RWPE2 (cell line): ENCODE measurements at regions not wholly inside any gene's neighbourhood (a gene's known extent, or its start where the extent isn't known, plus 50 kb on each side); places are given as distances from the start of the nearest gene placed in this dataset.
A peak's percentile ranks its signal among the peaks of the same experiment; 100 is the strongest.

Experiments used
- ATAC-seq: fragments of 200-7000 bp; cut with Tn5 transposase; 3 replicates; pipeline ENCODE4 v1.9.1; 2021; ENCODE audit warnings: low read depth
- DNase-seq: peaks from one replicate; pipeline ENCODE4 v3.0.0-alpha.2; 2020; ENCODE audit warnings: low spot score
- H3K27ac ChIP-seq: fragments of 450-650 bp; 2 replicates; pipeline ENCODE4 v1.5.1; 2017; ENCODE audit warnings: mild to moderate bottlenecking; ENCODE audit not compliant: poor library complexity, severe bottlenecking
- H3K27me3 ChIP-seq: fragments of 250-450 bp; sonication (Bioruptor Pico); 2 replicates; pipeline ENCODE4 v1.5.1; 2021; ENCODE audit warnings: mild to moderate bottlenecking, moderate library complexity; ENCODE audit not compliant: insufficient read depth, poor library complexity, severe bottlenecking
- H3K36me3 ChIP-seq: fragments of 250-450 bp; sonication (Bioruptor Pico); 2 replicates; pipeline ENCODE4 v1.5.1; 2020; ENCODE audit warnings: low read depth, mild to moderate bottlenecking, moderate library complexity
- H3K4me1 ChIP-seq: fragments of 250-450 bp; sonication (Bioruptor Pico); 2 replicates; pipeline ENCODE4 v1.5.1; 2021; ENCODE audit warnings: mild to moderate bottlenecking, moderate library complexity; ENCODE audit not compliant: insufficient read depth, poor library complexity, severe bottlenecking
- H3K4me3 ChIP-seq: fragments of 250-450 bp; sonication (Bioruptor Pico); 2 replicates; pipeline ENCODE4 v1.5.1; 2021; ENCODE audit warnings: mild to moderate bottlenecking, moderate library complexity; ENCODE audit not compliant: severe bottlenecking
- H3K9me3 ChIP-seq: fragments of 250-450 bp; sonication (Bioruptor Pico); 2 replicates; pipeline ENCODE4 v1.5.1; 2021; ENCODE audit warnings: mild to moderate bottlenecking, moderate library complexity; ENCODE audit not compliant: severe bottlenecking
- TF ChIP-seq, protein P1 (sequence below): fragments of 450-650 bp; IDR thresholded peaks from one replicate; pipeline ENCODE4 v1.5.1; 2017; ENCODE audit warnings: mild to moderate bottlenecking, moderate library complexity; ENCODE audit not compliant: poor library complexity, severe bottlenecking

DNA sequence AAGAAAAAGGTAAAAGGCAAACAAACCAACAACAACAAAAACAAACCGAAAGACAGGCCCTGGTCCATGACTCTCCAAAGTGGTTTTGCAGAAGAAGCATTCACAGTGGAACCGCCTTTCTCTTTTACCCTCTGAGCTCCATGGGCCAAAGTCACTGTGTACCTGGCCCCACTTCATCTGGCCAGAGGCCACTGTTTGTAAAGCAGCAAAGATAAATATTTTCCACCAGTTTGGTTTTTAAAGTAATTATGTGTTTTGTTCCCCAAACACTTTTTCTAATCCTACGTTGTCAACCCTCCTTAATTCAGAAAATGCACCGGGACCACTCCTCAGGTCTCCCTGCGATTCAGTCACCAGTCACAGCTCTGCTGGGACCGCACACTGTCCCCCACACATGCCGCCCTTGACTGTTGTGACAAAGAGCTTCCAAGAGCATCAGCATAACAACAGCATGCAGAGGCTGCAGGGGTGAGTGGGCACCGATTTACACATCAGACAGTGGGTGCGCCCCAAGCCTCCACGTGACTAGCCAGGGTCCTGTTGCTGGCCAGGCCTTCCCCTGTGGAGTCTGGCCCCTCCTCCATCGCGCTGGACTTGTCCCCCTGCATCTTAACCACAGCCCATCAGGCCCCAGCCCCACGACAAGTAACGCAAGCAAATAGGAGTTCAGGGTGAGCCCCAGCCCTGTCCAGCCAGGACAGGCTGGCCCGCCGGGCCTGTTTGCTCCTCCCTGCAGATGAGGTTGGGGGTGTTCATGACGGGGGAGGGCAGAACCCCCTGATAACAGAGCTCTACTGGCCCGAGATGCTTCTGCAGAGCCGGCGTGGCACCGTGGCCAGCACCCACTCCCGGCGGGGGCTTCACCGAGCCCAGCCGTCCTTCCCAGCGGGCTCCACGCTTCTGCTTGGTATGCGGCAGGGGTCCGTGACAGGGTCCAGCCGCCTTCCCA lies 65.2 kb upstream of the DIO3 start:
- TF ChIP-seq, protein P1, sequence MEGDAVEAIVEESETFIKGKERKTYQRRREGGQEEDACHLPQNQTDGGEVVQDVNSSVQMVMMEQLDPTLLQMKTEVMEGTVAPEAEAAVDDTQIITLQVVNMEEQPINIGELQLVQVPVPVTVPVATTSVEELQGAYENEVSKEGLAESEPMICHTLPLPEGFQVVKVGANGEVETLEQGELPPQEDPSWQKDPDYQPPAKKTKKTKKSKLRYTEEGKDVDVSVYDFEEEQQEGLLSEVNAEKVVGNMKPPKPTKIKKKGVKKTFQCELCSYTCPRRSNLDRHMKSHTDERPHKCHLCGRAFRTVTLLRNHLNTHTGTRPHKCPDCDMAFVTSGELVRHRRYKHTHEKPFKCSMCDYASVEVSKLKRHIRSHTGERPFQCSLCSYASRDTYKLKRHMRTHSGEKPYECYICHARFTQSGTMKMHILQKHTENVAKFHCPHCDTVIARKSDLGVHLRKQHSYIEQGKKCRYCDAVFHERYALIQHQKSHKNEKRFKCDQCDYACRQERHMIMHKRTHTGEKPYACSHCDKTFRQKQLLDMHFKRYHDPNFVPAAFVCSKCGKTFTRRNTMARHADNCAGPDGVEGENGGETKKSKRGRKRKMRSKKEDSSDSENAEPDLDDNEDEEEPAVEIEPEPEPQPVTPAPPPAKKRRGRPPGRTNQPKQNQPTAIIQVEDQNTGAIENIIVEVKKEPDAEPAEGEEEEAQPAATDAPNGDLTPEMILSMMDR: no peak
- Histone ChIP-seq H3K27me3 (no peaks in the 10 kb centered on the region), H3K36me3 (no peaks in the 10 kb centered on the region), H3K4me3 (no peak overlapping the region), H3K27ac (no peak overlapping the region), H3K4me1 (no peaks in the 10 kb centered on the region), H3K9me3 (peaks cover 2% of the 10 kb centered on the region)
- DNase-seq: peak; percentile 62
- ATAC-seq: no peak

DNA sequence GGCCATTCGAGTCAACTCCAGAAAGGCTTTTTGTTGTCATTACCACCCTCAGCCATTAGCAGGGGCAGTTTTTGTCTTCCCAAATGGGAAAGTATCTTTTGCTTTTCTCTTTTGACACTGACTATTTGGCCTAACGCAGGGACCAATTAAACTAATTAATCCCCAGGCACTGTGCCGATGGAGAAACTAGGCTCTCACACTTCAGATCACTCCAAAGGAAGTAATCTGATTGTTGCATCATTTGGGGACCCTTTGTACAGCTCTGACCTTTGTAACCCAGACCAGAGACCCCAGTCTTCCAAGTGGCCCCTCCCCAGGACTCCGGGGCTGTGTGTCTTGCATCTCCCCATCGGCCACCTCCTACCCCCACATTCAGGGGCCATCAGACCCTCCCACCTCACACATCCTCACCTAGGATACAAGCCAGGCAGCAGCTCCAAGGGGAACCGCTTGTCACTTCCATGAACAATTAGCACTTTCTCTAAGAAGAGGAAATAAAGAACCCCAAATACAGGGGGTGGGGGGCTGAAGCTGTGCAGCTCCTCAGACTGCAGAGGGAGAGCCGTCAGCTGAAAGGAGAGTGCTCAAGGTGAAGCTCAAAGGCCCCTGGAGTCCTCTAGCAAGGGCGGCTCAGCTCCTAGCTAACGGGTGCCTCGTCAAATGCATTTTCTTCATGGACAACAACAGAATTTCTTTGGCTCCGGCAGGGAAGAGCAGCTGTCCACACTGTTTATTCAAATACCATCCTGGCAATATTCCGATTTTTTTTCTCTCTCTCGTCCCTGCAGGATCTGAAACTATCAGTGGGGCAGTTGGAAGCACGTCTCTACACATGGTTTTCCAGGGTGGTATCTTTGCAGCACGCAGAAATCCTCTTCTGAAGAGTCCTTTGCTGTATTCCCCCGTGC lies 64.3 kb upstream of the DIO3 start:
- H3K4me1 ChIP-seq: no peaks in the 10 kb centered on the region
- no peak overlapping the region for H3K4me3 ChIP-seq
- TF ChIP-seq, protein P1: no peak
- peak; percentile 29 for DNase-seq
- no peak overlapping the region for H3K27ac ChIP-seq
- no peaks in the 10 kb centered on the region for H3K36me3 ChIP-seq
- no peak for ATAC-seq
- no peaks in the 10 kb centered on the region for H3K27me3 ChIP-seq
- H3K9me3 ChIP-seq: peaks cover 2% of the 10 kb centered on the region

DNA sequence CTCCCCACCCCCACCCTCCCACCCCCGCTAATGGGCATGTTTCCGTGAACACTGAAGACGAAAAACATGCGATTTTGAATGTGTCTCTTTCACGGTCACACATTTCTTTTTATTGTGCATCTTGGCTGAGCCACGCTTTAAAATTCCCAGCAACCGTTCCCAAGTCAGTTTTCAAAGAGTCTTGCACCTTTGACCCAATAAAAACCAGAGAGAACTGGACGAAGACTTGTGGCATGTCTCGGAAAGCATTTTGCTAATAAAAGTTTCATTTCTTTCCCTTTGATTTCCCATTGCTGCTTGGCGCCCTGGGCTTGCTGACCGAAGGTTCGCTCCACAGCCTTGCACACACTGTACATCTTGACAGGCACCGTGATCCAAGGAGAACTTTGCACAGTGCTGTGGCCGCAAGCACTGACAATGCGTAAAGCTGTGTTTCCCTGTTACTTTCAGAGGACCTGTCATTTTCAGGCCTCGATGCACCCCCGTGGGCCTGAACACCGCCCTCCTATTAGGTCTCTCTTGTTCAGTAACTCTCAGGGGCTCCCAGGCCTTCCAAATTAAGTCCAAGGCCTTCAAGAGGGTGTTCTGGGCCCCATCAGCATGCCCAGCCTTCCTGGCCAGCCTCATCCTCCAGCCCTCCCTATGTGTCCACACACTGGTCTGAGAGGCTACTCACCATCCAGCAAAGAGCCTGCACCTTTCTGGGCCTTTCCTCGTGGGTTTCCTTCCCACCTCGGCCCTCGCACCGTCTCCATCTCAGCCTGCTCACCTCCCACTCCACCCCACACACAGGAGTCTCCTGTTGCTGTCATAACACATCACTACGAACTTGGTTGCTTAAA lies 63.4 kb upstream of the DIO3 start:
- DNase-seq (peak; percentile 38), ATAC-seq (no peak)
- no peaks in the 10 kb centered on the region for H3K27me3 ChIP-seq
- no peaks in the 10 kb centered on the region for H3K4me1 ChIP-seq
- H3K27ac ChIP-seq: no peak overlapping the region
- TF ChIP-seq, protein P1: no peak
- no peaks in the 10 kb centered on the region for H3K36me3 ChIP-seq
- no peak overlapping the region for H3K4me3 ChIP-seq
- H3K9me3 ChIP-seq: no peaks in the 10 kb centered on the region

DNA sequence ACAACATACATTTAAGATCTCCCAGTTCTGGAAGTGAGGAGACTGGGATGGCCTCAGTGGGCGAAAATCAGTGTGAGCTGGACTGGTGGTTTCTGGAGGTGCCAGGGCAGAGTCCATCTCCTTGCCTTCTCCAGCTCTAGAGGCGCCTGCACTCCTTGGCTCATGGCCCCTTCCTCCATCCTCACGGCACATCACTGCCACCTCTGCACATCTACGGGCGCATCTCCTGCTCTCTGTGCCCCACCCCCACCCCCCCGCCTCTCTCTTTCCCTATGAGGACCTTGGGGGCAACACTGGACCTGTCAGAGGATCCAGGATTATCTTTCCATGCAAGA lies 62.8 kb upstream of the DIO3 start:
- no peak for ATAC-seq
- no peak overlapping the region for H3K27ac ChIP-seq
- TF ChIP-seq, protein P1: no peak
- H3K4me3 ChIP-seq: no peak overlapping the region
- H3K4me1 ChIP-seq: no peaks in the 10 kb centered on the region
- H3K9me3 ChIP-seq: no peaks in the 10 kb centered on the region
- H3K27me3 ChIP-seq: no peaks in the 10 kb centered on the region
- peak; percentile 49 for DNase-seq
- H3K36me3 ChIP-seq: no peaks in the 10 kb centered on the region
